Fibroblast of lung (primary cell): ENCODE measurements at regions not wholly inside any gene's neighbourhood (a gene's known extent, or its start where the extent isn't known, plus 50 kb on each side); places are given as distances from the start of the nearest gene placed in this dataset.

ENCODE experiments used
- EZH2 ChIP-seq: IDR thresholded peaks from 2 replicates; pipeline ENCODE4 v1.5.1; 2012; ENCODE audit warnings: low read length, control low read depth, mild to moderate bottlenecking; ENCODE audit errors: missing control alignments
- TF ChIP-seq, protein P1 (sequence below), 2 donors: IDR thresholded peaks in 1 of 2; conservative IDR thresholded peaks in 1 of 2; 1 replicate in 1 of 2; 2 replicates in 1 of 2; pipeline ENCODE4 v1.5.1; 2011 to 2012; ENCODE audit warnings: low read length in 2 of 2, control low read depth in 1 of 2, inconsistent platforms in 1 of 2, low read depth in 1 of 2, mild to moderate bottlenecking in 1 of 2

DNA sequence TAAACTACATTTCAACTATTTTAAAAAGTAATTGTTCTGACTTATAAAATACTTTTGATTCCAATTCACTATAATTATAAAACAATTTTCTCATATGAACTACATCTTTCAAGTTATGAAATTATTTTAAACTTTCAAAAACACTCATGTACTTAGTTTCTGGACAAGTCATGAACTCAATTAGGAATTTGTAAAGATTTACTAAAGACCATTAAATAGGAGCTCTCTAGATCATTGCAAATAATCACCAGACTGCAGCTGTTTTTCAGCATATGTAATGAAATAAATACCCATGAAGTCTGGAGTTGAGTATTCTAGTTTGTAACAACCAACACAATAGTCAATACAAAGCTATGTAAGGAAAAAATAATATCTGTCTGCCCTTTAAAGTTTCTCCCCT lies 605.1 kb upstream of the MIR17HG start:
- TF ChIP-seq, protein P1, sequence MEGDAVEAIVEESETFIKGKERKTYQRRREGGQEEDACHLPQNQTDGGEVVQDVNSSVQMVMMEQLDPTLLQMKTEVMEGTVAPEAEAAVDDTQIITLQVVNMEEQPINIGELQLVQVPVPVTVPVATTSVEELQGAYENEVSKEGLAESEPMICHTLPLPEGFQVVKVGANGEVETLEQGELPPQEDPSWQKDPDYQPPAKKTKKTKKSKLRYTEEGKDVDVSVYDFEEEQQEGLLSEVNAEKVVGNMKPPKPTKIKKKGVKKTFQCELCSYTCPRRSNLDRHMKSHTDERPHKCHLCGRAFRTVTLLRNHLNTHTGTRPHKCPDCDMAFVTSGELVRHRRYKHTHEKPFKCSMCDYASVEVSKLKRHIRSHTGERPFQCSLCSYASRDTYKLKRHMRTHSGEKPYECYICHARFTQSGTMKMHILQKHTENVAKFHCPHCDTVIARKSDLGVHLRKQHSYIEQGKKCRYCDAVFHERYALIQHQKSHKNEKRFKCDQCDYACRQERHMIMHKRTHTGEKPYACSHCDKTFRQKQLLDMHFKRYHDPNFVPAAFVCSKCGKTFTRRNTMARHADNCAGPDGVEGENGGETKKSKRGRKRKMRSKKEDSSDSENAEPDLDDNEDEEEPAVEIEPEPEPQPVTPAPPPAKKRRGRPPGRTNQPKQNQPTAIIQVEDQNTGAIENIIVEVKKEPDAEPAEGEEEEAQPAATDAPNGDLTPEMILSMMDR (conservative IDR thresholded peaks at IDR 0.05 in 1 of 2, IDR thresholded peaks at IDR 0.05 in 1 of 2; ENCODE audit: low read depth in 1 of 2, low read length in 2 of 2): no peak
- no peak for TF ChIP-seq EZH2
